HG03060 (cell line): ENCODE measurements at regions not wholly inside any gene's neighbourhood (a gene's known extent, or its start where the extent isn't known, plus 50 kb on each side); places are given as distances from the start of the nearest gene placed in this dataset.
"Not testable (repeated sequence)": the region's sequence is repeated elsewhere in the genome, so short reads cannot be mapped to it uniquely, and the experiment has no call there.

Experiments used
- ATAC-seq: cut with Tn5 transposase; IDR thresholded peaks from one replicate; pipeline ENCODE4 v1.9.1; 2021; ENCODE audit warnings: low read depth, moderate number of reproducible peaks; ENCODE audit not compliant: unreplicated experiment

- no peak for ATAC-seq
Measured at GRCh38 chr3:152147748-152148147, 121.0 kb upstream of the MBNL1 start.

- ATAC-seq: no peak
Measured at GRCh38 chr3:152148579-152148978, 120.2 kb upstream of the MBNL1 start.

GRCh38 chr3:152149832-152150231, 118.9 kb upstream of the MBNL1 start:
- no peak for ATAC-seq

- no peak for ATAC-seq
Measured at GRCh38 chr3:152151216-152151876, 117.4 kb upstream of the MBNL1 start.

- not testable (repeated sequence) for ATAC-seq
Measured at GRCh38 chr3:152151877-152152765, 116.6 kb upstream of the MBNL1 start.

GRCh38 chr3:152153115-152153514, 115.6 kb upstream of the MBNL1 start:
- ATAC-seq: not testable (repeated sequence)

GRCh38 chr3:152155246-152156020, 113.3 kb upstream of the MBNL1 start:
- no peak for ATAC-seq

- no peak for ATAC-seq
Measured at GRCh38 chr3:152156880-152157279, 111.8 kb upstream of the MBNL1 start.

GRCh38 chr3:152157337-152157736, 111.4 kb upstream of the MBNL1 start:
- ATAC-seq: no peak

GRCh38 chr3:152159328-152159727, 109.4 kb upstream of the MBNL1 start:
- no peak for ATAC-seq

GRCh38 chr3:152160350-152161011, 108.2 kb upstream of the MBNL1 start:
- no peak for ATAC-seq

- no peak for ATAC-seq
Measured at GRCh38 chr3:152172460-152172859, 96.3 kb upstream of the MBNL1 start.

- ATAC-seq: no peak
Measured at GRCh38 chr3:152173627-152174026, 95.1 kb upstream of the MBNL1 start.

GRCh38 chr3:152174876-152175527, 93.7 kb upstream of the MBNL1 start:
- ATAC-seq: no peak

- no peak for ATAC-seq
Measured at GRCh38 chr3:152175528-152175889, 93.2 kb upstream of the MBNL1 start.

GRCh38 chr3:152176241-152176640, 92.5 kb upstream of the MBNL1 start:
- ATAC-seq: no peak

- no peak for ATAC-seq
Measured at GRCh38 chr3:152176998-152177397, 91.7 kb upstream of the MBNL1 start.

GRCh38 chr3:152177757-152178156, 91.0 kb upstream of the MBNL1 start:
- ATAC-seq: peak; percentile 77

- ATAC-seq: peak; percentile 78
Measured at GRCh38 chr3:152183473-152183872, 85.3 kb upstream of the MBNL1 start.
